HG03457 (cell line): ENCODE measurements at regions not wholly inside any gene's neighbourhood (a gene's known extent, or its start where the extent isn't known, plus 50 kb on each side); places are given as distances from the start of the nearest gene placed in this dataset.

Source experiments
- ATAC-seq: cut with Tn5 transposase; IDR thresholded peaks from one replicate; pipeline ENCODE4 v1.9.1; 2021; ENCODE audit warnings: moderate number of reproducible peaks; ENCODE audit not compliant: unreplicated experiment

- no peak for ATAC-seq
Observed at GRCh38 chr7:12779947-12780346, 92.5 kb downstream of the ARL4A start.

GRCh38 chr7:12783421-12784095 is 96.1 kb downstream of the ARL4A start:
- ATAC-seq = no peak

GRCh38 chr7:12785473-12785872 is 98.0 kb downstream of the ARL4A start:
- no peak for ATAC-seq

- no peak for ATAC-seq
Observed at GRCh38 chr7:12786494-12786893, 99.1 kb downstream of the ARL4A start.

GRCh38 chr7:12788171-12788570 is 100.7 kb downstream of the ARL4A start:
- no peak for ATAC-seq

- ATAC-seq = no peak
Observed at GRCh38 chr7:12788591-12788990, 101.2 kb downstream of the ARL4A start.

GRCh38 chr7:12794722-12795302 is 107.4 kb downstream of the ARL4A start:
- no peak for ATAC-seq

- ATAC-seq = no peak
Observed at GRCh38 chr7:12796397-12797127, 109.1 kb downstream of the ARL4A start.

GRCh38 chr7:12800486-12800885 is 113.1 kb downstream of the ARL4A start:
- no peak for ATAC-seq

- ATAC-seq = no peak
Observed at GRCh38 chr7:12801107-12801506, 113.7 kb downstream of the ARL4A start.

- no peak for ATAC-seq
Observed at GRCh38 chr7:12802070-12802469, 114.6 kb downstream of the ARL4A start.

- no peak for ATAC-seq
Observed at GRCh38 chr7:12803542-12803941, 116.1 kb downstream of the ARL4A start.

- ATAC-seq = no peak
Observed at GRCh38 chr7:12805518-12805928, 118.1 kb downstream of the ARL4A start.

GRCh38 chr7:12805957-12806356 is 118.5 kb downstream of the ARL4A start:
- no peak for ATAC-seq

- no peak for ATAC-seq
Observed at GRCh38 chr7:12809476-12809875, 122.0 kb downstream of the ARL4A start.

GRCh38 chr7:12812111-12812510 is 124.7 kb downstream of the ARL4A start:
- no peak for ATAC-seq

- no peak for ATAC-seq
Observed at GRCh38 chr7:12814107-12814506, 126.7 kb downstream of the ARL4A start.

- ATAC-seq = no peak
Observed at GRCh38 chr7:12814828-12815227, 127.4 kb downstream of the ARL4A start.

GRCh38 chr7:12815426-12815825 is 128.0 kb downstream of the ARL4A start:
- no peak for ATAC-seq

GRCh38 chr7:12815871-12816270 is 128.4 kb downstream of the ARL4A start:
- no peak for ATAC-seq

GRCh38 chr7:12820777-12821176 is 133.3 kb downstream of the ARL4A start:
- ATAC-seq = no peak

GRCh38 chr7:12821746-12822145 is 134.3 kb downstream of the ARL4A start:
- no peak for ATAC-seq
